Dendritic cell treated with granulocyte-macrophage colony-stimulating factor and Interleukin-4, amounts not matched to agents 40 ng/mL and 50 ng/mL, for 4 days (primary cell): ENCODE measurements at regions not wholly inside any gene's neighbourhood (a gene's known extent, or its start where the extent isn't known, plus 50 kb on each side); places are given as distances from the start of the nearest gene placed in this dataset.
"Not testable (repeated sequence)": the region's sequence is repeated elsewhere in the genome, so short reads cannot be mapped to it uniquely, and the experiment has no call there.

Experiments
- H3K27ac Mint-ChIP-seq: one replicate; pipeline ENCODE4 v1.8.0; 2022; ENCODE audit warnings: mild to moderate bottlenecking, mixed read lengths
- H3K27me3 Mint-ChIP-seq: one replicate; pipeline ENCODE4 v1.8.0; 2022; ENCODE audit warnings: mild to moderate bottlenecking, mixed read lengths
- H3K36me3 Mint-ChIP-seq: one replicate; pipeline ENCODE4 v1.8.0; 2022; ENCODE audit warnings: low read depth, mixed read lengths
- H3K4me1 Mint-ChIP-seq: one replicate; pipeline ENCODE4 v1.8.0; 2022; ENCODE audit warnings: low read depth, mixed read lengths
- H3K4me3 Mint-ChIP-seq: one replicate; pipeline ENCODE4 v1.8.0; 2022; ENCODE audit warnings: mild to moderate bottlenecking, moderate library complexity, mixed read lengths
- H3K9me3 Mint-ChIP-seq: one replicate; pipeline ENCODE4 v1.8.0; 2022; ENCODE audit warnings: mixed read lengths
- intact Hi-C: fragments of 100-400 bp; cut with micrococcal nuclease; formaldehyde crosslinking; loops from one replicate; pipeline ENCODE4 v1.15.0; 2022

DNA sequence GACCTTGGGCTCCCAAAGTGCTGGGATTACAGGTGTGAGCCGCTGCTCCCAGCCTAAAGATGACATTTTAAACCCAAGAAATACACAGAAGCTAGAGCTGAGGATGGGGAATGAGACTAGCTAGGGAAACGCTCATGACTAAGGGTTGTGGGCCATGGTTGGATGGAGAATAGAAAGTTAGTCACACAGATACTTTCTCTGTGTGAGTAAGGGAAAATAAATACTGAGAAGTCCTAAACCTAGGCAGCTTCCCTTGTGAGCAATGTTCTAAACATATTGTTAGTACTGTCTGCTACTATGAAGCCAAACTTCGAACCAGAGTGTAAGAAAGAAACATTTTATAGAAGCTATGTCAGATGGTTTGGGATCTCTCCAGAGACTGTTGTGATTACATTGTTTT, 304.8 kb upstream of the STAC start:
- H3K36me3 Mint-ChIP-seq, result no peaks in the 10 kb centered on the region
- no peak overlapping the region for H3K27ac Mint-ChIP-seq
- intact Hi-C loops, result no loop called here
- peaks cover 8% of the 10 kb centered on the region for H3K9me3 Mint-ChIP-seq
- no peaks in the 10 kb centered on the region for H3K4me1 Mint-ChIP-seq
- no peak overlapping the region for H3K4me3 Mint-ChIP-seq
- H3K27me3 Mint-ChIP-seq, result no peaks in the 10 kb centered on the region

DNA sequence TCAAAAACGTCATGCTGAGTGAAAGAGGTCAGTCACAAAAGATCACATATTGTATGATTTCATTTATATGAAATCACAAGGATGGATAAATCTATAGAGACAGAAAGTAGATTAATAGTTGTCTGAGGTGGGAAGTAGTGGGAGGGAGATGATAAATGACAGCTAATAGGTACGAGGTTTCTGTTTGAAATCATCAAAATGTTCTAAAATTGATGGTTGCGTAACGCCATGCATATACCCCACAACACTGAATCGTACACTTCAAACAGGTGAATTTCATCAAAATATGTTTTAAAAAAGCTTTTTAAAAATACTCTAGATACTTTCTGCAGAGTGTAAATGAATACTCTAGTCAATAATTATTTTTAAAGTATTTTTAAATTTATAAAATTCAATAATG, 303.0 kb upstream of the STAC start:
- no peaks in the 10 kb centered on the region for H3K4me1 Mint-ChIP-seq

DNA sequence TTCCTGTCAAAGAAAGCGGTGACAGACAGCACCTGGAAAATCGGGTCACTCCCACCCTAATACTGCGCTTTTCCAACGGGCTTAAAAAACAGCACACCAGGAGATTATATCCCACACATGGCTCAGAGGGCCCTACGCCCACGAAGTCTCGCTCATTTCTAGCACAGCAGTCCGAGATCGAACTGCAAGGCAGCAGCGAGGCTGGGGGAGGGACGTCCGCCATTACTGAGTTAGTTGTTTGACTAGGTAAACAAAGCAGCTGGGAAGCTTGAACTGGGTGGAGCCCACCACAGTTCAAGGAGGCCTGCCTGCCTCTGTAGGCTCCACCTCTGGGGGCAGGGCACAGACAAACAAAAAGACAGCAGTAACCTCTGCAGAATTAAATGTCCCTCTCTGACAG, 297.3 kb upstream of the STAC start:
- H3K4me1 Mint-ChIP-seq, H3K36me3 Mint-ChIP-seq, intact Hi-C loops, H3K27me3 Mint-ChIP-seq, H3K27ac Mint-ChIP-seq, H3K4me3 Mint-ChIP-seq: not testable (repeated sequence)
- H3K9me3 Mint-ChIP-seq, result peaks cover 26% of the 10 kb centered on the region

More for the DNA sequence above, 303.0 kb upstream of the STAC start:
- Mint-ChIP-seq H3K27me3 (no peaks in the 10 kb centered on the region), H3K9me3 (peaks cover 14% of the 10 kb centered on the region), H3K27ac (no peak overlapping the region), H3K36me3 (no peaks in the 10 kb centered on the region), H3K4me3 (no peak overlapping the region)
- intact Hi-C loops, result no loop called here

DNA sequence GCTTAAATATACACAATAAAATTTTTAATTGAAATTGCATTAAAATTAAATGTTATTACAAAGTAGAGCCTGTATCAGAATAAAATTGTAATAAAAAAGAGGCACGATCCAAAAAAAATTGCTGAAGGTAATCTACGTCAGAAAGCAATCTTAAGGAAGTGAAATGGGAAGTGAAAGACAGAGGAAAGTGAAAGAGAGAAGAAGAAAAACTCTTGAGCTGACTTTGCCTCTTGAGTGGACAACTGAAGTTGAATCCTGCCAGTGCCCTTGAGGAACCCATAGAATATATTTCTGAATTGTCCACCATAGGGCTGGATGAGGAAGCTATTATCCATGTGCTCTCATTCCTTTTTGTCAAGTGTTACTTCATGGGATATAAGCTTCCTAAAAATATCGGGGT, 285.1 kb upstream of the STAC start:
- H3K27me3 Mint-ChIP-seq, result no peaks in the 10 kb centered on the region
- no peaks in the 10 kb centered on the region for H3K9me3 Mint-ChIP-seq
- H3K27ac Mint-ChIP-seq, result no peak overlapping the region
- peaks cover 8% of the 10 kb centered on the region for H3K4me1 Mint-ChIP-seq
- H3K4me3 Mint-ChIP-seq, result no peak overlapping the region
- no peaks in the 10 kb centered on the region for H3K36me3 Mint-ChIP-seq
- intact Hi-C loops, result no loop called here

DNA sequence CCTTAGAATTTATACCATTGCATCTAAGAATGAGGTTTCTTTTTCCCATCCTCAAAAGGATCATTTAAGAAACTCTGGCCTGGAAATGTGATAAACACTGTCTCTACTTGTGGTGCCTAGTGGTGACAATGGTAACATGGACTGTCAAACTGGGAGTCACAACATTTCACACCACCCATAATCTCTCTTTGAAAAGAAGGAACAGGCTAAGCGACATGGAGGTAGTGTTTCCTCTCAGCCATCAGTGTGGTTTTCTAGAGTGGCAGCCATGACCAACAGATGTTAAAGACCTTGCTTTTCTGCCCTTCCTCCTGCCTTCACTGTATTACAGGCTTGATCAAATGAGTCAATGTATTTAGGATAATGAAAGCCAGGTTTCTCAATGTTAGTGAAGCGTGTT, 283.1 kb upstream of the STAC start:
- Mint-ChIP-seq H3K4me3 (no peak overlapping the region), H3K27me3 (no peaks in the 10 kb centered on the region), H3K36me3 (no peaks in the 10 kb centered on the region), H3K27ac (no peak overlapping the region), H3K4me1 (peaks cover 8% of the 10 kb centered on the region), H3K9me3 (no peaks in the 10 kb centered on the region)
- intact Hi-C loops, result no loop called here

DNA sequence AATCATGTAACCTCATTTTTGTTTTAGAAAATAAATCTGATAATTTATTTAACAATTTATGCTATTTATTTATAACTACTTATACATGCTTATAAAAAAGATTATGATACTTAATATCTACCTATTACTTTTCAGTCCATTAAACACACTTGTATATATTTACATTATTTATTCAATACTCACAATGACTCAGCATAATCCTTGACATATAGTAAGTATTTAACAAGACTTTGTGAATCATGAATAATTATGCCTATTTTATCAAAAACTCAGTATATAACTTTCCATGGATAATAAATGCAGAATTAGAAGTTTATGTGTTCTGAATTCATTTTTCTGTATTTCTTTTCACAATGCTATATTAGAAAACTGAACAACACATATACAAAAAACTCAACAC, 266.0 kb upstream of the STAC start:
- intact Hi-C loops, result no loop called here
- Mint-ChIP-seq H3K27ac (no peak overlapping the region), H3K9me3 (no peaks in the 10 kb centered on the region), H3K4me1 (no peaks in the 10 kb centered on the region), H3K27me3 (no peaks in the 10 kb centered on the region), H3K36me3 (no peaks in the 10 kb centered on the region), H3K4me3 (no peak overlapping the region)

DNA sequence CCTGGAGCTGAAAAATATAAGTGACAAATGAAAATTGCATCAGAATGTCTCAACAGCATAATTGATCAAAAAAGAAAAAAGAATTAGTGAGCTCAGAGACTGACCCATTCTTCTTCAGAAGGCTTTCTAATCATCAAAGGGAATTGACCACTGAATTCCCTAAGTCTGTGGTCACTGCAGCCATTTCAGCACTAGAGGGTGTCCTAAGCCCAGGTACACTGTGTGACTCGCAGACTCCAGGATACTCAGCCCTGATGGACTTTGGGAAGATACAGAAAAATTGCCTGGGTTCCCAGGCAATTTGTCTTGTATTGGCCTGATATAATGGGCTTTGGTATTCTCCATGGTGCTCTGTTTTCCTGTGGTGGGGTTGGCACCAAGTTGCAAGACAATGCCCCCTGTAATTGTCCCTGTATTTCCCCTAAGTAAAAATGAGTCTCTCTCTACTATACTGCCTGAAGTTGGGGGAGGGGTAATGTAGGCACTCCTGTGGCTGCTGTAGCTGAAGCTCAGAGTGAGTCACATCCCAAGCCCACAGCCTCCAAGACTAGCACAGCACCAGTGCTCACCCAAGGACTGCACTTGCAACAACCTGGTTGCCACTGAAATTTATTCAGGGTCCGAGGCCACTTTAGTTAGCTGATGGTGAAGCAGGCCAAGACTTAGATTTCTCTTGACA, 256.0 kb upstream of the STAC start:
- intact Hi-C loops, result no loop called here
- Mint-ChIP-seq H3K27ac (no peak overlapping the region), H3K27me3 (no peaks in the 10 kb centered on the region), H3K4me3 (no peak overlapping the region), H3K4me1 (no peaks in the 10 kb centered on the region), H3K9me3 (peaks cover 27% of the 10 kb centered on the region), H3K36me3 (no peaks in the 10 kb centered on the region)

DNA sequence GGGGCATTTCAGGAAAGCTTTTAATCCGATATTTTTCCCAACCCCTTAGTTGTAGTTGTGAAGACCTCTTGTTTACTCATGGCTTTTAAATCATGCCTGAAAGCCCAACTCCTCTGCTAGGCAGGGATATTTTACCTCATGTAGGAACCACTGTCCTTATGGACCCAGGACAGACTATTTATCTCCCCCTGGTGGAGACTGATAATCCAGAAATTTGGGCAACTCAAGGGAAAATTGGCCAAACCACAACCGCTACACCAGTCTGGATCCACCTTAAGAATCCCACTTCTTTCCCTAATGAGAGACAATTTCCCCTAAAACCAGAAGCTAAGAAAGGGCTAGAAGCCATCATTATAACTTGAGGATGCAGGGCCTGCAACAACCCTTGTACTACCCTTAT, 248.1 kb upstream of the STAC start:
- no peaks in the 10 kb centered on the region for H3K27me3 Mint-ChIP-seq
- intact Hi-C loops, result no loop called here
- no peaks in the 10 kb centered on the region for H3K36me3 Mint-ChIP-seq
- H3K4me3 Mint-ChIP-seq, result no peak overlapping the region
- H3K27ac Mint-ChIP-seq, result no peak overlapping the region
- H3K4me1 Mint-ChIP-seq, result no peaks in the 10 kb centered on the region
- peaks cover 37% of the 10 kb centered on the region for H3K9me3 Mint-ChIP-seq

DNA sequence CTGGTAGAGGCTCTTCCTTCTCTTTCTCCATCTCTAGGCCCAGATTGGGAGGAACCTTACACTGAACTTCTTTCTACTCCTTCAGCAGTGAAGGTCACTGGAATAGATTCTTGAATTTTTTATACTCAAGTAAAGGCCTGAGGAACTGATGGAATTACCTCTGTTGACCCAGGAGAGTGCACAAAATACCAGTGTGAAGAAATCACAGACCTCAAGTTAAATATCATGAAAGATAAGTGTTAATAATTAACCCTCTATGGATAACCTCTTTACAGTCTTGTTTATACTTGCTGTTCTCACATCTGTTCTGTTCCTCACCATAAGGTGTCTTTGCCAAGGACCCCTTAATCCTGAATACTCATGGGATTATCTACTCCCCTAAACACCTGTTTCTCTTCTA, 244.4 kb upstream of the STAC start:
- Mint-ChIP-seq H3K4me1 (no peaks in the 10 kb centered on the region), H3K27me3 (no peaks in the 10 kb centered on the region), H3K9me3 (peaks cover 15% of the 10 kb centered on the region), H3K4me3 (no peak overlapping the region), H3K27ac (no peak overlapping the region), H3K36me3 (no peaks in the 10 kb centered on the region)
- intact Hi-C loops, result no loop called here

DNA sequence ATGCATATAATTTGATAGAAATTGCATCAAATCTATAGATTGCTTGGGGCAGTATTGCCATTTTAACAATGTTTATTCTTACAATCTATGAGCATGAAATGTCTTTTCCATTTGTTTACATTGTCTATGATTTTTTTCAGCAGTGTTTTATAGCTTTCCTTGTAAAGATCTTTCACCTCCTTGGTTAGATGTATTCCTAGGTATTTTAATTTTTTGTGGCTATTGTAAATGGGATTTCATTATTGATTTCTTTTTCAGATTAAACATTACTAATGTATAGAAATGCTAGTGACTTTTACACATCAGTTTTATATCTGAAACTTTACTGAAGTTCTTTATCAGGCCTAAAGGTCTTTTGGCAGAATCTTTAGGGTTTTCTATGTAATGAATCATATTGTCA, 237.6 kb upstream of the STAC start:
- Mint-ChIP-seq H3K4me3 (no peak overlapping the region), H3K36me3 (no peaks in the 10 kb centered on the region), H3K4me1 (no peaks in the 10 kb centered on the region), H3K27ac (no peak overlapping the region), H3K9me3 (no peaks in the 10 kb centered on the region), H3K27me3 (no peaks in the 10 kb centered on the region)
- intact Hi-C loops, result no loop called here

DNA sequence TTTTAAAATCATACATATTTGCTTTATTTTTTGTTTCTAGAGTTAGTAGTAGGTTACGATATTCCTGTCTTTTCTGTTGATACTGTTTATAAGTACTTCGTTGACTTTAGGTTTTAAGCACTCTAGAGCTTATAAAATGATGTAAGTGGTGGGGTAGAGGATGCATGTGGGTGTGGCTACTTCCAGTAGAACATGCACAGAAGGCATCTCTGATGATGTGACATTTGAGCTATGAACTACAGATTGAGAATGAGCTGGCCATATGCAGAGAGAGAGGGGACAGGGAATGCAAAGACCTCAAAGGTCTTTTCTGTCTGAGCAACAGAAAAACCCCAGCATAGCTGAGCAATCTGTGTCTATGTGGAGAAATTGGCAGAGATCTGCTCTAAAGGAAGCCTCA, 233.9 kb upstream of the STAC start:
- Mint-ChIP-seq H3K27ac (no peak overlapping the region), H3K36me3 (no peaks in the 10 kb centered on the region), H3K9me3 (no peaks in the 10 kb centered on the region), H3K4me3 (no peak overlapping the region), H3K4me1 (no peaks in the 10 kb centered on the region), H3K27me3 (no peaks in the 10 kb centered on the region)
- intact Hi-C loops, result no loop called here

DNA sequence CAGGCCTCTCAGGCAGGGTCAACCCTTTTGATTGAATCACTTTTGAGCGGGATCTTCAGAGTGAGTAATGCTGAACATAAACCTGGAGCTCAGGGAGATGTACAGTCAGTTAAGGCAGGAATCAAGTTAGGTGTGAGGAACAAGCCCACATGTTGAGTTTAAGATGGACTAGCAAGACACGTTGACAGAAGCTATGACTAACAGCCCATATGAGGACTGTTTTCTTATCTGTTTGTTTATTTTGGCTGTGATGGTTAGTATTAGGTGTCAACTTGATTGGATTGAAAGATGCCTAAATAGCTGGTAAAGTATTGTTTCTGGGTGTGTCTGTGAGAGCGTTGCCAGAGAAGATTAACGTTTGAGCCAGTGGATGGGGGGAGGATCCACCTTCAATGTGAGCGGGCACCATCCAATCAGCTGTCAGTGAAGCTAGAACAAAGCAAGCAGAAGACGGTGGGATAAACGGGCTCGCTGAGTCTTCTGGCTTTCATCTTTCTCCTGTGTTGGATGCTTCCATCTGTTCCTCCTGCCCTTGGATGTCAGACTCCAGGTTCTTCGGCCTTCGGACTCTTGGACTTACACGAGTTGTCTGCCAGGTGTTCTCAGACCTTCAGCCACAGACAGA, 232.3 kb upstream of the STAC start:
- Mint-ChIP-seq H3K4me1 (no peaks in the 10 kb centered on the region), H3K9me3 (no peaks in the 10 kb centered on the region), H3K27me3 (no peaks in the 10 kb centered on the region), H3K4me3 (no peak overlapping the region), H3K36me3 (no peaks in the 10 kb centered on the region), H3K27ac (no peak overlapping the region)
- intact Hi-C loops, result no loop called here

DNA sequence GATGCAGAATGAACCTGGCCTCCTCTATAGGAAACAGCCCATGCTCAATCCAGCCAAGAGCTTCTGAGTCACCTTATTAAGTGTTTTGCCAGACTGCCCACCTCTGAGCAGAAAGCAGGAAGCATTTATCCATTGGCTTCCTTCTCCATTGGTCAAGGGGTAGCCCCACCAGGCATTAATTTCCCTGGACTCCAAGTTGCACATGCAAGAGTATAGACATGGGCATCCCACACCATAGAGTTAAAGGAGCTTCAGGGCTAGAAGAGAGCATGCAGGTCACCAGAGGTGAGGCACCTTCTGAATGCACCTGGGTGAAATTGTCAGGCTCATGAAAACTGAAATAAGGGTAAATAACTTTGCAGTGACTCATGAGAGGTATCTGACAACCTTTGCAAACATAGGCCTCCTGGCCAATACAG, 230.8 kb upstream of the STAC start:
- H3K4me1 Mint-ChIP-seq, result no peaks in the 10 kb centered on the region
- H3K27ac Mint-ChIP-seq, result no peak overlapping the region
- no peaks in the 10 kb centered on the region for H3K9me3 Mint-ChIP-seq
- no peaks in the 10 kb centered on the region for H3K36me3 Mint-ChIP-seq
- intact Hi-C loops, result no loop called here
- H3K4me3 Mint-ChIP-seq, result no peak overlapping the region
- no peaks in the 10 kb centered on the region for H3K27me3 Mint-ChIP-seq

DNA sequence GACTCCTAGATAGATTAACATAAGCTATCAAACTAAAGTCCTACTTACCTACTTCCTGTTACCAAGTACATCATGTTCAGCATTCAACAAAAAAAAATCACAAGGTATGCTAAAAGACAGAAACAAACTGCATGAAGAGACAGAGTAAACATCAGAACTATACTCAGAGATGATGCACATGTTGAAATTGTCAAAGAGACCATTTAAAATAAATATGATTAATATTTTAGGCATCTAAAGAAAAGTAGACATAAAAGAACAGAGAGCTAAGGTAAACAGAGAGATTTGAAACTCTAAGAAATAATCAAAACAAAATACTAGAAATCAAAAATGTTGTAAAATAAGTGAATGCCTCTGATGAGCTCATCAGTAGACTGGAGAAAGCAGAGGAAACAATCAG, 224.8 kb upstream of the STAC start:
- intact Hi-C loops, result no loop called here
- H3K27me3 Mint-ChIP-seq, result no peaks in the 10 kb centered on the region
- H3K4me1 Mint-ChIP-seq, result no peaks in the 10 kb centered on the region
- no peak overlapping the region for H3K27ac Mint-ChIP-seq
- H3K36me3 Mint-ChIP-seq, result no peaks in the 10 kb centered on the region
- H3K9me3 Mint-ChIP-seq, result peaks cover 9% of the 10 kb centered on the region
- no peak overlapping the region for H3K4me3 Mint-ChIP-seq

DNA sequence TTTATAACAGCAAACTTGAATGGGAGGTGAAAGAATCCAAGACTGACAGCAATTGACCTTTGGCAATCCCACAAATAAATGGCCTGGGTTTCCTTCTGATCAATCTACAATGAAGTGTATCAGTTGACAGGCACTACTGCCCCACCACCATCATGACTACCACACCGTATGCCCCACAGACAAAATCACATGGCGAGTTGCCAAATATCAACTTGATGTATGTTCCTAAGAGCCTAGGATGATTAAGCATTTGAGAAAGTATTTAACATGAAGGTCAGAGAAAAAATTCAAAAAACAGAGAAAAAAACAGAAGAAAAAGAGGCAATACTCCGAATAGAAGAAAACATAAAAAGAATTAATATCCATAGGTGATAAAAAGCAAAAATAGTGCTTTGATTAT, 215.9 kb upstream of the STAC start:
- H3K27ac Mint-ChIP-seq, result no peak overlapping the region
- intact Hi-C loops, result no loop called here
- no peaks in the 10 kb centered on the region for H3K4me1 Mint-ChIP-seq
- H3K4me3 Mint-ChIP-seq, result no peak overlapping the region
- H3K9me3 Mint-ChIP-seq, result no peaks in the 10 kb centered on the region
- H3K36me3 Mint-ChIP-seq, result no peaks in the 10 kb centered on the region
- no peaks in the 10 kb centered on the region for H3K27me3 Mint-ChIP-seq
